IMR-90 (cell line): ENCODE measurements at regions not wholly inside any gene's neighbourhood (a gene's known extent, or its start where the extent isn't known, plus 50 kb on each side); places are given as distances from the start of the nearest gene placed in this dataset.

Source experiments
- CEBPB ChIP-seq: IDR thresholded peaks from 2 replicates; pipeline ENCODE4 v1.6.1; 2012; ENCODE audit warnings: low read depth, low read length, improper control_type of control experiment
- CHD1 ChIP-seq: IDR thresholded peaks from 2 replicates; pipeline ENCODE4 v1.6.1; 2012; ENCODE audit warnings: low read depth, low read length, improper control_type of control experiment
- CTCF ChIP-seq: conservative IDR thresholded peaks from 2 replicates; pipeline ENCODE4 v1.5.1; 2012; ENCODE audit warnings: mild to moderate bottlenecking, low read depth, low read length, improper control_type of control experiment
- ELK1 ChIP-seq: fragments of 150-350 bp; IDR thresholded peaks from 2 replicates; pipeline ENCODE4 v1.6.1; 2016; ENCODE audit warnings: low read depth, mild to moderate bottlenecking, low read length, moderate library complexity, borderline replicate concordance
- FOS ChIP-seq: fragments of 150-350 bp; IDR thresholded peaks from 2 replicates; pipeline ENCODE4 v1.6.1; 2016; ENCODE audit warnings: low read depth, low read length
- MAZ ChIP-seq: IDR thresholded peaks from 2 replicates; pipeline ENCODE4 v1.6.1; 2012; ENCODE audit warnings: low read depth, mild to moderate bottlenecking, low read length, improper control_type of control experiment, moderate library complexity, borderline replicate concordance
- POLR2A ChIP-seq: IDR thresholded peaks from 2 replicates; pipeline ENCODE4 v1.6.1; 2012; ENCODE audit warnings: mild to moderate bottlenecking, low read depth, low read length
- RFX5 ChIP-seq: IDR thresholded peaks from 2 replicates; pipeline ENCODE4 v1.8.0; 2012; ENCODE audit warnings: low read depth, mild to moderate bottlenecking, low read length, moderate library complexity
- SMC3 ChIP-seq: fragments of 150-350 bp; IDR thresholded peaks from 2 replicates; pipeline ENCODE4 v1.6.1; 2016; ENCODE audit warnings: low read depth, mild to moderate bottlenecking, antibody characterized with exemption, low read length, moderate library complexity
- USF2 ChIP-seq: fragments of 150-350 bp; IDR thresholded peaks from 2 replicates; pipeline ENCODE4 v1.6.1; 2017; ENCODE audit warnings: mild to moderate bottlenecking, antibody characterized with exemption, low read length, low read depth

- TF ChIP-seq USF2 (no peak), CTCF (no peak), POLR2A (no peak), CEBPB (no peak), ELK1 (no peak), SMC3 (no peak), RFX5 (no peak), MAZ (no peak), FOS (no peak), CHD1 (no peak)
Measured at GRCh38 chr2:147683380-147683779, 161.4 kb upstream of the ACVR2A start.
